AG04449 (cell line): ENCODE measurements at regions not wholly inside any gene's neighbourhood (a gene's known extent, or its start where the extent isn't known, plus 50 kb on each side); places are given as distances from the start of the nearest gene placed in this dataset.
A peak's percentile ranks its signal among the peaks of the same experiment; 100 is the strongest.

Source experiments
- CTCF ChIA-PET: fragments of 350-600 bp; formaldehyde crosslinking; extraction: SDS; loops from one replicate; lab custom pipeline; 2021; ENCODE audit warnings: antibody characterized with exemption; lab: Yijun Ruan, JAX
- POLR2A ChIA-PET: fragments of 400-600, 350-600 bp; formaldehyde crosslinking; extraction: SDS; loops from one replicate; lab custom pipeline; 2020; ENCODE audit warnings: antibody characterized with exemption, inconsistent platforms; lab: Yijun Ruan, JAX
- DNase-seq: peaks from one replicate; pipeline ENCODE4 v3.0.0-alpha.2; 2010; ENCODE audit warnings: low read depth, low spot score
- H3K4me3 ChIP-seq: 2 replicates; pipeline ENCODE4 v1.5.1; 2011; ENCODE audit warnings: low read depth, mild to moderate bottlenecking, control low read depth, low read length
- TF ChIP-seq, protein P1 (sequence below): IDR thresholded peaks from one replicate; pipeline ENCODE4 v1.5.1; 2011; ENCODE audit warnings: mild to moderate bottlenecking, moderate library complexity, low read length, control low read depth, inconsistent platforms; ENCODE audit not compliant: insufficient read depth; ENCODE audit errors: missing control alignments

DNA sequence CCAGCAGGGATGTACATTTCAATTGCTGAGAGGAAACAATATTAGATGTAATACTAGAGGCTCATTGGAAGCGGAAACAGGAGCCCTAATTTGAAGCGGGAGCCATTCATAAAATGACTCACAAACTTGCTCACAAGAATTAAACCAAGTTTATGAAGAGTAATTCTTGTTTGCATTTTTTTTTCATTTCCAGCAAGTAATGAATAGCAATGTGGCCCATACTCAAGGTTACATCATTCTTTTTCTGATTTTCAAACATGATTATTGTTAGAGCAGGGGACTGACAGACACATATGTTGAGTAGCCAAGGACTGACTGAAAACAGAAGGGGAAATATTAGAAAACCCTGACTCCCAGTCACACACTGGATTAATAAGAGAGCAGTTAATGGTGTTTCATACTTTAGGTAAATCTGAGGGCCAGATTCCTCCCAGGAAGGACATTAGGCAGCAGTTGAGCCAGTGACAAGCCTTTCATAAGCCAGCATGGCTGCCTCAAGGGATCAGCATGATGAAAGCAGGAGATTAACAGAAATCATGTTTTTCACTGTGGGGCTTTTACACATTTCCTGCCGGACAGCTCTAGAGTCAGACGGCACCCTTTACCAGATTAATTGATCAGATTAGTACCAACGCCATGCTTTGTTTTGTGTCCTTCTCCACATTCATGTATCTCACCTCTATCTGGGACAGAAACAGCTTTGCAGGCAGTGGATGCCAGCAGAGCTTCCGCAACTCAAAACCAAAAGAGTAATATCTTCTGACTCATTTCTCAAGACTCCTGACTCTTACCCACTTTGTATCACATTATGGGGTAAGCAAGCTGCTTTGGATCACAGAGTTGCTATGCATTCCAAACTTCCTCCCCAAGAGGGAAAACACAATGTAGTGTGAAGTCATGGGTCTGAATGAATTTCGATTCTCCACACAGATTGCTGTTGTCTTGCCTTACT, 831.6 kb downstream of the KCNA4 start:
- CTCF ChIA-PET, result interaction anchor here (0.6 to 2.3 kb wide), 7 partner anchors 12 to 150 kb away, joined by 3 to 10 read pairs (median 3); no protein-coding TSS in a partner anchor
- POLR2A ChIA-PET, result interaction anchor here (0.7 to 1.1 kb wide), 2 partner anchors 17 to 145 kb away, joined by 3 to 4 read pairs; no protein-coding TSS in a partner anchor
- DNase-seq, result peak; percentile 96
- no peak overlapping the region; the same call in 1 of the 2 replicates for H3K4me3 ChIP-seq
- TF ChIP-seq, protein P1, sequence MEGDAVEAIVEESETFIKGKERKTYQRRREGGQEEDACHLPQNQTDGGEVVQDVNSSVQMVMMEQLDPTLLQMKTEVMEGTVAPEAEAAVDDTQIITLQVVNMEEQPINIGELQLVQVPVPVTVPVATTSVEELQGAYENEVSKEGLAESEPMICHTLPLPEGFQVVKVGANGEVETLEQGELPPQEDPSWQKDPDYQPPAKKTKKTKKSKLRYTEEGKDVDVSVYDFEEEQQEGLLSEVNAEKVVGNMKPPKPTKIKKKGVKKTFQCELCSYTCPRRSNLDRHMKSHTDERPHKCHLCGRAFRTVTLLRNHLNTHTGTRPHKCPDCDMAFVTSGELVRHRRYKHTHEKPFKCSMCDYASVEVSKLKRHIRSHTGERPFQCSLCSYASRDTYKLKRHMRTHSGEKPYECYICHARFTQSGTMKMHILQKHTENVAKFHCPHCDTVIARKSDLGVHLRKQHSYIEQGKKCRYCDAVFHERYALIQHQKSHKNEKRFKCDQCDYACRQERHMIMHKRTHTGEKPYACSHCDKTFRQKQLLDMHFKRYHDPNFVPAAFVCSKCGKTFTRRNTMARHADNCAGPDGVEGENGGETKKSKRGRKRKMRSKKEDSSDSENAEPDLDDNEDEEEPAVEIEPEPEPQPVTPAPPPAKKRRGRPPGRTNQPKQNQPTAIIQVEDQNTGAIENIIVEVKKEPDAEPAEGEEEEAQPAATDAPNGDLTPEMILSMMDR, result no peak

DNA sequence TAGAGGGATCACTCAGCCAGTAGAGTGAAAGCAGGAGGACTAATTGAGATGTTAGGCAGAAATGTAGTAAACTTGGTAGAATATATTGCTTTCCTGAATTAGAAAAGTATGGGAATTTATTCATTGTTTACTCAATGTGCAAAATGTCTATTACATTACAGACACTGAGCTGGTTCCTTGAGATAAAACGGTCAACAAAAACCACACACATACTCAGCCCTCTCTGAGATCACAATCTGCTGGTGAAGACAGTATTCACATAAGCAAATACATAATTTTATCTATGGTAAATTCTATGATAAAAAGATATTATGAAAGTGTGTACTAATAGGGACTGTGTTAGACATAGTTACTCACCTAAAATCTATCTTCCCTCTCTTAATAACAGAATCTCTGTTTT, 833.5 kb downstream of the KCNA4 start:
- CTCF ChIA-PET, result interaction anchor here (0.6 to 1.4 kb wide), 2 partner anchors 112 to 146 kb away, joined by 3 read pairs; no protein-coding TSS in a partner anchor
- no peak overlapping the region for H3K4me3 ChIP-seq
- POLR2A ChIA-PET, result no interaction called here
- DNase-seq, result no peak
- TF ChIP-seq, protein P1, result no peak

DNA sequence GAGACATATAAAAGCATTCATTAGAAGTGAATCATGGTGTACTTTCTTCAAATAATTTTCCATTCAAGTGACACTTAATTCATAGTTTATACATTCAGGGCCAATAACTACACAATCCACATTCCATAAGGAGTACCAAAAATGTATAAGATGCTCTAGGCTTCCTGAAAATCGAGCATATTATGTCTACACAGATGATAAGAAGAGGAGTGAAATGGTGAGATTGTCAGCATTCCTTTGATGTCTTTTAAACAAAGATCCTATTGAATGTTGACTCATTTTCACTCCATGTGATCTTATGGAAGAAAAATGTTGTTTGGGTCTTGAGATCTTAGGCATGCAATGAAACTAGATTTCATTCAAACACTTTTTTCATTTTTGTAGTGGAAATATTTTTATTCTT, 843.2 kb downstream of the KCNA4 start:
- ChIA-PET POLR2A (no interaction called here), CTCF (interaction anchor here (2.7 kb wide), 1 partner anchor 155 kb away, joined by 7 read pairs; no protein-coding TSS in a partner anchor)
- no peak overlapping the region for H3K4me3 ChIP-seq
- TF ChIP-seq, protein P1, result no peak
- peak; percentile 97 for DNase-seq

- no peak for DNase-seq
- ChIA-PET CTCF (interaction anchor here (0.6 to 1.6 kb wide), 4 partner anchors 11 to 1874 kb away, joined by 3 to 6 read pairs (median 3); no protein-coding TSS in a partner anchor), POLR2A (no interaction called here)
- TF ChIP-seq, protein P1, result no peak
- H3K4me3 ChIP-seq, result no peak overlapping the region
Measured at GRCh38 chr11:29171360-29171950, 845.4 kb downstream of the KCNA4 start.

GRCh38 chr11:29166306-29166705, 850.5 kb downstream of the KCNA4 start:
- TF ChIP-seq, protein P1, result no peak
- POLR2A ChIA-PET, result no interaction called here
- H3K4me3 ChIP-seq, result no peak overlapping the region
- CTCF ChIA-PET, result interaction anchor here (1.9 kb wide), 1 partner anchor 163 kb away, joined by 10 read pairs; no protein-coding TSS in a partner anchor
- DNase-seq, result no peak
